Keratinocyte (primary cell): ENCODE measurements at regions not wholly inside any gene's neighbourhood (a gene's known extent, or its start where the extent isn't known, plus 50 kb on each side); places are given as distances from the start of the nearest gene placed in this dataset.

Source experiments
- DNase-seq: peaks from one replicate; pipeline ENCODE4 v3.0.0-alpha.2; 2011; ENCODE audit warnings: low read depth, missing footprints, low spot score
- FAIRE-seq: peaks from 2 replicates; lab custom pipeline; 2011; peaks lifted over from hg19 to GRCh38; lab: Jason Lieb, UNC
- H2AFZ ChIP-seq: 2 replicates; pipeline ENCODE4 v1.6.0; 2012; ENCODE audit warnings: low read length, control low read depth, inconsistent platforms; ENCODE audit not compliant: control insufficient read depth
- H3K27ac ChIP-seq: 2 replicates; pipeline ENCODE4 v1.5.1; 2011; ENCODE audit warnings: low read length; ENCODE audit not compliant: control insufficient read depth, insufficient read depth
- H3K27me3 ChIP-seq: 3 replicates; pipeline ENCODE4 v1.6.0; 2011; ENCODE audit warnings: low read length; ENCODE audit not compliant: control insufficient read depth, insufficient read depth; ENCODE audit errors: extremely low read depth
- H3K36me3 ChIP-seq, 2 experiments: 2 replicates in 1 of 2; 3 replicates in 1 of 2; pipeline ENCODE4 v1.5.1; 2011; ENCODE audit warnings: low read length in 2 of 2, mild to moderate bottlenecking in 1 of 2; ENCODE audit not compliant: control insufficient read depth in 2 of 2, insufficient read depth in 2 of 2; ENCODE audit errors: extremely low read depth in 1 of 2
- H3K4me1 ChIP-seq: 3 replicates; pipeline ENCODE4 v1.5.1; 2011; ENCODE audit warnings: low read length; ENCODE audit not compliant: control insufficient read depth, insufficient read depth; ENCODE audit errors: extremely low read depth
- H3K4me2 ChIP-seq: 3 replicates; pipeline ENCODE4 v1.6.0; 2011; ENCODE audit warnings: low read depth, low read length; ENCODE audit not compliant: control insufficient read depth, insufficient read depth; ENCODE audit errors: extremely low read depth
- H3K4me3 ChIP-seq, 3 experiments: fragments of 200-600 bp in 1 of 3; sonication (generic) in 1 of 3; 2 replicates in 2 of 3; 3 replicates in 1 of 3; pipeline ENCODE4 v1.5.1; 2011 to 2016; ENCODE audit warnings: low read length in 3 of 3, mild to moderate bottlenecking in 3 of 3, control low read depth in 2 of 3, inconsistent platforms in 1 of 3, low read depth in 1 of 3, mixed read lengths in 1 of 3, mixed run types in 1 of 3, moderate library complexity in 1 of 3; ENCODE audit not compliant: control insufficient read depth in 2 of 3, insufficient read depth in 2 of 3; ENCODE audit errors: extremely low read depth in 1 of 3
- H3K79me2 ChIP-seq: 2 replicates; pipeline ENCODE4 v1.6.0; 2012; ENCODE audit warnings: low read length; ENCODE audit not compliant: control insufficient read depth, insufficient read depth
- H3K9ac ChIP-seq: 3 replicates; pipeline ENCODE4 v1.6.0; 2011; ENCODE audit warnings: low read length; ENCODE audit not compliant: control insufficient read depth, insufficient read depth; ENCODE audit errors: extremely low read depth
- H3K9me1 ChIP-seq: 3 replicates; pipeline ENCODE4 v1.6.0; 2011; ENCODE audit warnings: low read length; ENCODE audit not compliant: control insufficient read depth, insufficient read depth; ENCODE audit errors: extremely low read depth
- H3K9me3 ChIP-seq: 2 replicates; pipeline ENCODE4 v1.5.1; 2012; ENCODE audit warnings: low read depth, low read length; ENCODE audit not compliant: control insufficient read depth
- H4K20me1 ChIP-seq: 3 replicates; pipeline ENCODE4 v1.6.0; 2011; ENCODE audit warnings: low read length; ENCODE audit not compliant: control insufficient read depth, insufficient read depth; ENCODE audit errors: extremely low read depth
- EZH2 ChIP-seq: IDR thresholded peaks from one replicate; pipeline ENCODE4 v1.6.1; 2012; ENCODE audit warnings: inconsistent platforms, mild to moderate bottlenecking, low read length, moderate library complexity
- dilution Hi-C: fragments of 300-500 bp; cut with MboI; formaldehyde crosslinking; loops from one replicate; pipeline ENCODE4 v1.7.0; 2020; ENCODE audit warnings: low sequenced_read_pairs; ENCODE audit not compliant: extremely low pct_ligation_motif_present
- TF ChIP-seq, protein P1 (sequence below), 3 experiments: IDR thresholded peaks in 1 of 3; conservative IDR thresholded peaks in 1 of 3; optimal IDR thresholded peaks in 1 of 3; 2 replicates in 2 of 3; 3 replicates in 1 of 3; pipeline versions ENCODE3 to v1.5.1; 2011; ENCODE audit warnings: low read length in 3 of 3, mild to moderate bottlenecking in 3 of 3, moderate library complexity in 2 of 3, control low read depth in 1 of 3, inconsistent platforms in 1 of 3; ENCODE audit not compliant: insufficient read depth in 2 of 3; ENCODE audit errors: extremely low read depth in 1 of 3

- no peak overlapping the region for H3K4me2 ChIP-seq
- dilution Hi-C loops = no loop called here
- H3K27ac ChIP-seq = no peak overlapping the region
- TF ChIP-seq, protein P1, sequence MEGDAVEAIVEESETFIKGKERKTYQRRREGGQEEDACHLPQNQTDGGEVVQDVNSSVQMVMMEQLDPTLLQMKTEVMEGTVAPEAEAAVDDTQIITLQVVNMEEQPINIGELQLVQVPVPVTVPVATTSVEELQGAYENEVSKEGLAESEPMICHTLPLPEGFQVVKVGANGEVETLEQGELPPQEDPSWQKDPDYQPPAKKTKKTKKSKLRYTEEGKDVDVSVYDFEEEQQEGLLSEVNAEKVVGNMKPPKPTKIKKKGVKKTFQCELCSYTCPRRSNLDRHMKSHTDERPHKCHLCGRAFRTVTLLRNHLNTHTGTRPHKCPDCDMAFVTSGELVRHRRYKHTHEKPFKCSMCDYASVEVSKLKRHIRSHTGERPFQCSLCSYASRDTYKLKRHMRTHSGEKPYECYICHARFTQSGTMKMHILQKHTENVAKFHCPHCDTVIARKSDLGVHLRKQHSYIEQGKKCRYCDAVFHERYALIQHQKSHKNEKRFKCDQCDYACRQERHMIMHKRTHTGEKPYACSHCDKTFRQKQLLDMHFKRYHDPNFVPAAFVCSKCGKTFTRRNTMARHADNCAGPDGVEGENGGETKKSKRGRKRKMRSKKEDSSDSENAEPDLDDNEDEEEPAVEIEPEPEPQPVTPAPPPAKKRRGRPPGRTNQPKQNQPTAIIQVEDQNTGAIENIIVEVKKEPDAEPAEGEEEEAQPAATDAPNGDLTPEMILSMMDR (optimal IDR thresholded peaks at IDR 0.05 in 1 of 3, IDR thresholded peaks at IDR 0.05 in 1 of 3, conservative IDR thresholded peaks at IDR 0.05 in 1 of 3; ENCODE audit: extremely low read depth in 1 of 3, insufficient read depth in 2 of 3, low read length in 3 of 3) = no peak
- TF ChIP-seq EZH2 = no peak
- H3K79me2 ChIP-seq = no peaks in the 10 kb centered on the region
- H2AFZ ChIP-seq = no peak overlapping the region
- DNase-seq (no peak), FAIRE-seq (no peak)
- no peak overlapping the region for H3K9ac ChIP-seq
- no peaks in the 10 kb centered on the region for H3K9me1 ChIP-seq
- H3K4me1 ChIP-seq = no peaks in the 10 kb centered on the region
- no peaks in the 10 kb centered on the region for H3K36me3 ChIP-seq
- H3K9me3 ChIP-seq = peaks cover 3% of the 10 kb centered on the region
- no peaks in the 10 kb centered on the region for H3K27me3 ChIP-seq
- no peaks in the 10 kb centered on the region for H4K20me1 ChIP-seq
- no peak overlapping the region for H3K4me3 ChIP-seq
Observed at GRCh38 chr9:777978-778377, 63.5 kb upstream of the DMRT1 start.

- Histone ChIP-seq H3K4me3 (no peak overlapping the region), H3K9me3 (no peaks in the 10 kb centered on the region), H3K9ac (no peak overlapping the region), H3K4me1 (no peaks in the 10 kb centered on the region), H4K20me1 (no peaks in the 10 kb centered on the region), H3K27ac (no peak overlapping the region), H2AFZ (peak overlapping the region; percentile 16), H3K79me2 (no peaks in the 10 kb centered on the region), H3K27me3 (no peaks in the 10 kb centered on the region), H3K9me1 (no peaks in the 10 kb centered on the region), H3K4me2 (no peak overlapping the region), H3K36me3 (no peaks in the 10 kb centered on the region)
- dilution Hi-C loops = no loop called here
- FAIRE-seq = no peak
- TF ChIP-seq EZH2 = no peak
- TF ChIP-seq, protein P1 (optimal IDR thresholded peaks at IDR 0.05 in 1 of 3, IDR thresholded peaks at IDR 0.05 in 1 of 3, conservative IDR thresholded peaks at IDR 0.05 in 1 of 3; ENCODE audit: extremely low read depth in 1 of 3, insufficient read depth in 2 of 3, low read length in 3 of 3) = no peak
- DNase-seq = no peak
Observed at GRCh38 chr9:784202-784601, 57.3 kb upstream of the DMRT1 start.
